Caco-2 (cell line): ENCODE measurements at regions not wholly inside any gene's neighbourhood (a gene's known extent, or its start where the extent isn't known, plus 50 kb on each side); places are given as distances from the start of the nearest gene placed in this dataset.

ENCODE experiments used
- BruUV-seq: library from RNA; stranded (reverse); fragments of 400-500 nt; replicated peaks from 2 replicates; lab custom pipeline; 2021; lab: Mats Ljungman, UMichigan
- CTCF ChIA-PET: fragments of 300-600 bp; sonication (Branson Sonifier 250); formaldehyde crosslinking; loops from one replicate; lab custom pipeline; 2022; ENCODE audit warnings: antibody characterized with exemption; lab: Charles Lee
- POLR2A ChIA-PET: fragments of 300-600 bp; sonication (Branson Sonifier 250); formaldehyde crosslinking; loops from one replicate; lab custom pipeline; 2022; ENCODE audit warnings: antibody characterized with exemption; lab: Charles Lee
- DNase-seq, 2 experiments: peaks; one replicate each; pipeline versions ENCODE4 v3.0.0 to v3.0.0-alpha.2; 2020 to 2022
- H3K27me3 ChIP-seq: replicated peaks from 2 replicates; pipeline ENCODE4 v1.6.0; 2011; ENCODE audit warnings: low read length; ENCODE audit not compliant: control insufficient read depth, insufficient read depth
- H3K36me3 ChIP-seq: 2 replicates; pipeline ENCODE4 v1.5.1; 2011; ENCODE audit warnings: low read length; ENCODE audit not compliant: control insufficient read depth, insufficient read depth
- H3K4me1 ChIP-seq: fragments of 250-450 bp; sonication (Bioruptor Pico); 2 replicates; pipeline ENCODE4 v1.5.1; 2020; ENCODE audit warnings: mild to moderate bottlenecking
- H3K4me3 ChIP-seq: 2 replicates; pipeline ENCODE4 v1.5.1; 2011; ENCODE audit warnings: low read depth, mild to moderate bottlenecking, control low read depth, low read length
- H3K9me3 ChIP-seq: fragments of 250-450 bp; sonication (Bioruptor Pico); 2 replicates; pipeline ENCODE4 v1.5.1; 2020; ENCODE audit warnings: mild to moderate bottlenecking, moderate library complexity
- H3K27ac Mint-ChIP-seq: one replicate; pipeline ENCODE4 v1.8.0; 2022; ENCODE audit warnings: mixed read lengths; ENCODE audit not compliant: unreplicated experiment
- H3K27me3 Mint-ChIP-seq: one replicate; pipeline ENCODE4 v1.8.0; 2022; ENCODE audit warnings: mixed read lengths; ENCODE audit not compliant: insufficient read depth, unreplicated experiment
- H3K36me3 Mint-ChIP-seq: one replicate; pipeline ENCODE4 v1.8.0; 2022; ENCODE audit warnings: mild to moderate bottlenecking, mixed read lengths; ENCODE audit not compliant: insufficient read depth, unreplicated experiment
- H3K4me1 Mint-ChIP-seq: one replicate; pipeline ENCODE4 v1.8.0; 2022; ENCODE audit warnings: low read depth, mixed read lengths; ENCODE audit not compliant: unreplicated experiment
- H3K4me3 Mint-ChIP-seq: one replicate; pipeline ENCODE4 v1.8.0; 2022; ENCODE audit warnings: mild to moderate bottlenecking, moderate library complexity, mixed read lengths; ENCODE audit not compliant: unreplicated experiment
- H3K9me3 Mint-ChIP-seq: one replicate; pipeline ENCODE4 v1.8.0; 2022; ENCODE audit warnings: mixed read lengths; ENCODE audit not compliant: unreplicated experiment
- CTCF ChIP-seq, 2 experiments: fragments of 200-600 bp in 1 of 2; IDR thresholded peaks; 1 replicate in 1 of 2; 2 replicates in 1 of 2; pipeline versions ENCODE4 v1.5.1 to v1.8.0; 2011 to 2022; ENCODE audit warnings: antibody characterized with exemption in 1 of 2, control low read depth in 1 of 2, inconsistent platforms in 1 of 2, low read depth in 1 of 2, low read length in 1 of 2, mild to moderate bottlenecking in 1 of 2, moderate library complexity in 1 of 2; ENCODE audit not compliant: insufficient read depth in 1 of 2, severe bottlenecking in 1 of 2, unreplicated experiment in 1 of 2
- intact Hi-C: fragments of 100-400 bp; cut with micrococcal nuclease; formaldehyde crosslinking; loops from one replicate; pipeline ENCODE4 v1.10.0; 2022; ENCODE audit not compliant: unreplicated experiment

- no peak for DNase-seq
- Mint-ChIP-seq H3K9me3 (peaks cover 24% of the 10 kb centered on the region), H3K27me3 (no peaks in the 10 kb centered on the region), H3K4me1 (no peaks in the 10 kb centered on the region), H3K27ac (no peak overlapping the region), H3K4me3 (no peak overlapping the region), H3K36me3 (no peaks in the 10 kb centered on the region)
- Histone ChIP-seq H3K36me3 (no peaks in the 10 kb centered on the region), H3K4me1 (peaks cover 10% of the 10 kb centered on the region; the same call in 1 of the 2 replicates), H3K27me3 (no peaks in the 10 kb centered on the region), H3K9me3 (no peaks in the 10 kb centered on the region), H3K4me3 (no peak overlapping the region)
- no peak for TF ChIP-seq CTCF (IDR thresholded peaks at IDR 0.05; ENCODE audit: insufficient read depth in 1 of 2, low read depth in 1 of 2, low read length in 1 of 2, severe bottlenecking in 1 of 2, unreplicated experiment in 1 of 2)
- CTCF ChIA-PET: no interaction called here
- intact Hi-C loops: no loop called here
- no TSS peak for BruUV-seq
- POLR2A ChIA-PET: no interaction called here
These were observed 118.6 kb upstream of the MAST4 start for GRCh38 chr5:66477596-66477995.

GRCh38 chr5:66494437-66494836 lies 101.8 kb upstream of the MAST4 start:
- Mint-ChIP-seq H3K27ac (no peak overlapping the region), H3K4me1 (no peaks in the 10 kb centered on the region), H3K9me3 (peaks cover 9% of the 10 kb centered on the region), H3K27me3 (peaks cover 7% of the 10 kb centered on the region), H3K36me3 (no peaks in the 10 kb centered on the region), H3K4me3 (no peak overlapping the region)
- intact Hi-C loops: no loop called here
- ChIA-PET CTCF (no interaction called here), POLR2A (no interaction called here)
- BruUV-seq: no TSS peak
- no peaks in the 10 kb centered on the region; the same call in 1 of the 2 replicates for H3K27me3 ChIP-seq
- H3K36me3 ChIP-seq: no peaks in the 10 kb centered on the region
- peak in 1 of 2 experiments; percentile 19 for DNase-seq
- peak in 1 of 2 experiments; percentile 27 for TF ChIP-seq CTCF (IDR thresholded peaks at IDR 0.05; ENCODE audit: insufficient read depth in 1 of 2, low read depth in 1 of 2, low read length in 1 of 2, severe bottlenecking in 1 of 2, unreplicated experiment in 1 of 2)
- H3K4me3 ChIP-seq: no peak overlapping the region
- no peaks in the 10 kb centered on the region; the same call in 1 of the 2 replicates for H3K9me3 ChIP-seq
- H3K4me1 ChIP-seq: no peaks in the 10 kb centered on the region

- H3K9me3 ChIP-seq: no peaks in the 10 kb centered on the region
- intact Hi-C loops: loop anchor here (2.0 kb wide), 1 partner anchor 192 kb away; no protein-coding TSS in a partner anchor
- TF ChIP-seq CTCF (IDR thresholded peaks at IDR 0.05; ENCODE audit: insufficient read depth in 1 of 2, low read depth in 1 of 2, low read length in 1 of 2, severe bottlenecking in 1 of 2, unreplicated experiment in 1 of 2): no peak
- H3K4me1 ChIP-seq: no peaks in the 10 kb centered on the region
- H3K27me3 ChIP-seq: no peaks in the 10 kb centered on the region; the same call in 1 of the 2 replicates
- Mint-ChIP-seq H3K27ac (no peak overlapping the region), H3K4me3 (no peak overlapping the region), H3K27me3 (peaks cover 7% of the 10 kb centered on the region), H3K36me3 (no peaks in the 10 kb centered on the region), H3K4me1 (no peaks in the 10 kb centered on the region), H3K9me3 (no peaks in the 10 kb centered on the region)
- BruUV-seq: no TSS peak
- no peak overlapping the region for H3K4me3 ChIP-seq
- CTCF ChIA-PET: interaction anchor here (1.5 kb wide), 1 partner anchor 192 kb away, joined by 9 read pairs; no protein-coding TSS in a partner anchor
- H3K36me3 ChIP-seq: no peaks in the 10 kb centered on the region
- POLR2A ChIA-PET: no interaction called here
- peak in 1 of 2 experiments; percentile 10 for DNase-seq
These were observed 97.4 kb upstream of the MAST4 start for GRCh38 chr5:66498791-66499207.
